H9 (cell line): ENCODE measurements at regions not wholly inside any gene's neighbourhood (a gene's known extent, or its start where the extent isn't known, plus 50 kb on each side); places are given as distances from the start of the nearest gene placed in this dataset.

Experiments
- DNase-seq: peaks from one replicate; pipeline ENCODE4 v3.0.0-alpha.2; 2017
- H2AFZ ChIP-seq: one replicate; pipeline ENCODE4 v1.6.1; 2013; ENCODE audit warnings: mild to moderate bottlenecking, low read length, control low read depth, moderate library complexity
- H2AK5ac ChIP-seq: 2 replicates; pipeline ENCODE4 v1.6.1; 2013; ENCODE audit warnings: low read length, control low read depth, mixed read lengths; ENCODE audit not compliant: insufficient read length
- H2BK120ac ChIP-seq: one replicate; pipeline ENCODE4 v1.6.1; 2013; ENCODE audit warnings: low read depth, mild to moderate bottlenecking, low read length, control low read depth, inconsistent platforms; ENCODE audit not compliant: poor library complexity, severe bottlenecking
- H2BK12ac ChIP-seq: 2 replicates; pipeline ENCODE4 v1.6.1; 2013; ENCODE audit warnings: low read length, control low read depth, mixed read lengths, low read depth; ENCODE audit not compliant: insufficient read length
- H2BK15ac ChIP-seq: 2 replicates; pipeline ENCODE4 v1.6.1; 2013; ENCODE audit warnings: low read depth, low read length, control low read depth
- H2BK20ac ChIP-seq: one replicate; pipeline ENCODE4 v1.6.1; 2013; ENCODE audit warnings: low read depth, mild to moderate bottlenecking, low read length, control low read depth, inconsistent platforms; ENCODE audit not compliant: poor library complexity, severe bottlenecking
- H2BK5ac ChIP-seq: 2 replicates; pipeline ENCODE4 v1.6.1; 2013; ENCODE audit warnings: low read length, control low read depth, mixed read lengths; ENCODE audit not compliant: insufficient read length
- H3K14ac ChIP-seq: 2 replicates; pipeline ENCODE4 v1.6.1; 2013; ENCODE audit warnings: low read length, control low read depth; ENCODE audit not compliant: insufficient read depth
- H3K18ac ChIP-seq: 2 replicates; pipeline ENCODE4 v1.6.1; 2013; ENCODE audit warnings: low read depth, mild to moderate bottlenecking, mixed read lengths, low read length, control low read depth; ENCODE audit not compliant: insufficient read length
- H3K23ac ChIP-seq: 2 replicates; pipeline ENCODE4 v1.6.1; 2013; ENCODE audit warnings: low read length, control low read depth, mixed read lengths, low read depth; ENCODE audit not compliant: insufficient read length
- H3K23me2 ChIP-seq: 2 replicates; pipeline ENCODE4 v1.6.1; 2013; ENCODE audit warnings: low read depth, mild to moderate bottlenecking, mixed read lengths, low read length, control low read depth; ENCODE audit not compliant: insufficient read length, poor library complexity, severe bottlenecking
- H3K27ac ChIP-seq: 2 replicates; pipeline ENCODE4 v1.5.1; 2013; ENCODE audit warnings: low read length, control low read depth, mixed read lengths, low read depth; ENCODE audit not compliant: insufficient read length
- H3K27me3 ChIP-seq: 2 replicates; pipeline ENCODE4 v1.6.1; 2013; ENCODE audit warnings: low read length, control low read depth, inconsistent platforms; ENCODE audit not compliant: insufficient read depth
- H3K4ac ChIP-seq: 2 replicates; pipeline ENCODE4 v1.6.1; 2013; ENCODE audit warnings: low read depth, mild to moderate bottlenecking, control low read depth, inconsistent platforms, low read length, moderate library complexity
- H3K4me1 ChIP-seq: 2 replicates; pipeline ENCODE4 v1.6.1; 2013; ENCODE audit warnings: low read length, control low read depth, inconsistent platforms; ENCODE audit not compliant: insufficient read depth
- H3K4me2 ChIP-seq: 2 replicates; pipeline ENCODE4 v1.6.1; 2013; ENCODE audit warnings: low read length, control low read depth, mixed read lengths; ENCODE audit not compliant: insufficient read length, insufficient read depth
- H3K56ac ChIP-seq: 2 replicates; pipeline ENCODE4 v1.6.1; 2013; ENCODE audit warnings: low read depth, mild to moderate bottlenecking, mixed read lengths, low read length, control low read depth; ENCODE audit not compliant: insufficient read length
- H3K79me1 ChIP-seq: 2 replicates; pipeline ENCODE4 v1.6.1; 2013; ENCODE audit warnings: low read depth, mild to moderate bottlenecking, moderate library complexity, low read length, control low read depth, inconsistent platforms; ENCODE audit not compliant: insufficient read depth, poor library complexity, severe bottlenecking
- H3K79me2 ChIP-seq: 2 replicates; pipeline ENCODE4 v1.6.1; 2013; ENCODE audit warnings: low read length, control low read depth, inconsistent platforms; ENCODE audit not compliant: insufficient read depth
- H3K9ac ChIP-seq: 2 replicates; pipeline ENCODE4 v1.6.1; 2013; ENCODE audit warnings: low read length, control low read depth, mixed read lengths; ENCODE audit not compliant: insufficient read length; ENCODE audit errors: extremely low read depth
- H3K9me3 ChIP-seq: one replicate; pipeline ENCODE4 v1.6.1; 2013; ENCODE audit warnings: low read depth, low read length, inconsistent platforms; ENCODE audit not compliant: control insufficient read depth
- H3T11ph ChIP-seq: one replicate; pipeline ENCODE4 v1.6.1; 2013; ENCODE audit warnings: mild to moderate bottlenecking, low read length, control low read depth, inconsistent platforms
- H4K20me1 ChIP-seq: one replicate; pipeline ENCODE4 v1.6.1; 2013; ENCODE audit not compliant: control insufficient read depth, insufficient read length, insufficient read depth
- H4K5ac ChIP-seq: 2 replicates; pipeline ENCODE4 v1.6.1; 2013; ENCODE audit warnings: low read depth, mild to moderate bottlenecking, mixed read lengths, low read length, control low read depth; ENCODE audit not compliant: insufficient read length
- H4K8ac ChIP-seq: replicated peaks from 2 replicates; pipeline ENCODE4 v1.6.1; 2013; ENCODE audit warnings: low read length, control low read depth, mixed read lengths, low read depth; ENCODE audit not compliant: insufficient read length
- H4K91ac ChIP-seq: 2 replicates; pipeline ENCODE4 v1.6.1; 2013; ENCODE audit warnings: low read depth, mild to moderate bottlenecking, moderate library complexity, mixed read lengths, low read length, control low read depth; ENCODE audit not compliant: insufficient read length
- H3K27ac Mint-ChIP-seq, 3 experiments: 2 replicates in 2 of 3; 3 replicates in 1 of 3; pipeline ENCODE4 v1.8.0; 2020 to 2021; ENCODE audit warnings: mixed read lengths in 3 of 3, mild to moderate bottlenecking in 1 of 3, moderate library complexity in 1 of 3
- H3K27me3 Mint-ChIP-seq: 2 replicates; pipeline ENCODE4 v1.8.0; 2021; ENCODE audit warnings: low read depth, mild to moderate bottlenecking, moderate library complexity, mixed read lengths
- H3K36me3 Mint-ChIP-seq, 3 experiments: 2 replicates in 2 of 3; 3 replicates in 1 of 3; pipeline ENCODE4 v1.8.0; 2020 to 2021; ENCODE audit warnings: low read depth in 3 of 3, mixed read lengths in 3 of 3; ENCODE audit not compliant: insufficient read depth in 1 of 3
- H3K4me1 Mint-ChIP-seq, 2 experiments: 2 replicates each; pipeline ENCODE4 v1.8.0; 2020; ENCODE audit warnings: mixed read lengths in 2 of 2
- H3K4me3 Mint-ChIP-seq, 2 experiments: 2 replicates in 1 of 2; 3 replicates in 1 of 2; pipeline ENCODE4 v1.8.0; 2020 to 2021; ENCODE audit warnings: mild to moderate bottlenecking in 2 of 2, mixed read lengths in 2 of 2, moderate library complexity in 1 of 2
- H3K9me3 Mint-ChIP-seq, 2 experiments: 2 replicates in 1 of 2; 3 replicates in 1 of 2; pipeline ENCODE4 v1.8.0; 2020; ENCODE audit warnings: mild to moderate bottlenecking in 2 of 2, mixed read lengths in 2 of 2, moderate library complexity in 1 of 2
- WGBS: extraction: QIAGEN DNeasy Blood & Tissue Kit; methylation state at CpG from one replicate; pipeline ENCODE4 v1.1.7; 2013; ENCODE audit warnings: missing lambda C conversion rate, low lambda C conversion rate, mixed read lengths; ENCODE audit not compliant: insufficient read length; ENCODE audit errors: extremely low coverage; 5-methylcytosine and 5-hydroxymethylcytosine counted together
- TF ChIP-seq, protein P1 (sequence below): fragments of 200-600 bp; sonication (generic); conservative IDR thresholded peaks from 3 replicates; pipeline ENCODE4 v1.8.0; 2021; ENCODE audit warnings: antibody characterized with exemption, mild to moderate bottlenecking

DNA sequence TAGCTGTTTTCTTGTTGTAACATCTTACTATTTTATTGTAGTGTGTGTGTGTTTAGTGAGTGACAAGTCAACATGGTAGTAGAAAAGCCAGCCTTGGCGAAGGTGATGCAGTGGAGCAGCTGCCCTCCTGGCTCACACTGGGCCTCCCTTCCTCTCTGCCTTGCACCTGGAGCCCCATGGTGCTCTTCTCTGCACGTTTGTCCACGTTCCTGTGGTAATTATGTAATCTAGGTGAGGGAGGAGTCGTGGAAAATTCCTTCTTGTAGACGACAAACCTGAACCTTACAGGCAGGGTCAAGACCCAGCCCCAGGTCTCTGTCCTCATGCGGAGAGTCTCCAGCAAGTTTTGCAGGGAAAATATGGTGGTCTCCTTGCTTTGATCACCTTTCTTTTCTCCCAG is 348.3 kb upstream of the MKI67 start:
- no CpG with 5 or more reads among the region's 6 CpGs for WGBS
- H3K79me2 ChIP-seq = no peaks in the 10 kb centered on the region
- H4K5ac ChIP-seq = no peak overlapping the region
- H3K18ac ChIP-seq = no peak overlapping the region
- H4K20me1 ChIP-seq = no peaks in the 10 kb centered on the region
- no peak for DNase-seq
- no peaks in the 10 kb centered on the region for H3K9me3 Mint-ChIP-seq
- no peak overlapping the region for H4K8ac ChIP-seq
- H3T11ph ChIP-seq = no peak overlapping the region
- H3K4ac ChIP-seq = no peak overlapping the region
- H3K23ac ChIP-seq = no peak overlapping the region
- no peak overlapping the region for H3K27ac Mint-ChIP-seq
- no peaks in the 10 kb centered on the region; the same call in 1 of the 2 replicates for H3K27me3 Mint-ChIP-seq
- no peaks in the 10 kb centered on the region for H3K79me1 ChIP-seq
- no peak overlapping the region for H3K4me3 Mint-ChIP-seq
- no peak overlapping the region for H3K56ac ChIP-seq
- no peak overlapping the region for H2BK120ac ChIP-seq
- H2BK20ac ChIP-seq = no peak overlapping the region
- TF ChIP-seq, protein P1, sequence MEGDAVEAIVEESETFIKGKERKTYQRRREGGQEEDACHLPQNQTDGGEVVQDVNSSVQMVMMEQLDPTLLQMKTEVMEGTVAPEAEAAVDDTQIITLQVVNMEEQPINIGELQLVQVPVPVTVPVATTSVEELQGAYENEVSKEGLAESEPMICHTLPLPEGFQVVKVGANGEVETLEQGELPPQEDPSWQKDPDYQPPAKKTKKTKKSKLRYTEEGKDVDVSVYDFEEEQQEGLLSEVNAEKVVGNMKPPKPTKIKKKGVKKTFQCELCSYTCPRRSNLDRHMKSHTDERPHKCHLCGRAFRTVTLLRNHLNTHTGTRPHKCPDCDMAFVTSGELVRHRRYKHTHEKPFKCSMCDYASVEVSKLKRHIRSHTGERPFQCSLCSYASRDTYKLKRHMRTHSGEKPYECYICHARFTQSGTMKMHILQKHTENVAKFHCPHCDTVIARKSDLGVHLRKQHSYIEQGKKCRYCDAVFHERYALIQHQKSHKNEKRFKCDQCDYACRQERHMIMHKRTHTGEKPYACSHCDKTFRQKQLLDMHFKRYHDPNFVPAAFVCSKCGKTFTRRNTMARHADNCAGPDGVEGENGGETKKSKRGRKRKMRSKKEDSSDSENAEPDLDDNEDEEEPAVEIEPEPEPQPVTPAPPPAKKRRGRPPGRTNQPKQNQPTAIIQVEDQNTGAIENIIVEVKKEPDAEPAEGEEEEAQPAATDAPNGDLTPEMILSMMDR = no peak
- H3K27ac ChIP-seq = no peak overlapping the region
- no peaks in the 10 kb centered on the region for H3K27me3 ChIP-seq
- no peak overlapping the region for H2AFZ ChIP-seq
- H2BK15ac ChIP-seq = no peak overlapping the region
- no peak overlapping the region for H4K91ac ChIP-seq
- no peaks in the 10 kb centered on the region for H3K36me3 Mint-ChIP-seq
- no peak overlapping the region for H2BK5ac ChIP-seq
- peaks cover 0 to 6% of the 10 kb centered on the region in 2 experiments; a peak in 1 of 4 replicates for H3K4me1 Mint-ChIP-seq
- H3K4me1 ChIP-seq = no peaks in the 10 kb centered on the region
- no peaks in the 10 kb centered on the region for H3K9me3 ChIP-seq
- no peak overlapping the region for H3K4me2 ChIP-seq
- H3K23me2 ChIP-seq = no peaks in the 10 kb centered on the region
- no peak overlapping the region for H2BK12ac ChIP-seq
- H2AK5ac ChIP-seq = no peak overlapping the region
- no peak overlapping the region for H3K9ac ChIP-seq
- no peak overlapping the region for H3K14ac ChIP-seq
